ENCODE measurements at regions not wholly inside any gene's neighbourhood (a gene's known extent, or its start where the extent isn't known, plus 50 kb on each side); places are given as distances from the start of the nearest gene placed in this dataset.

GRCh38 chr3:94349310-94349878, 286.5 kb downstream of the NSUN3 start:
- no peaks in the 10 kb centered on the region for H3K27me3 ChIP-seq (ENCODE audit: control insufficient read depth in 3 of 3, insufficient read depth in 3 of 3, low read depth in 1 of 3, low read length in 3 of 3)
- no peak overlapping the region for H2AFZ ChIP-seq (ENCODE audit: low read length)
- H3K14ac ChIP-seq (ENCODE audit: low read length): no peak overlapping the region
- no peak overlapping the region for H2BK120ac ChIP-seq (ENCODE audit: low read depth, low read length)
- no peak overlapping the region for H3K18ac ChIP-seq (ENCODE audit: low read length)
- no peaks in the 10 kb centered on the region for H3K79me1 ChIP-seq (ENCODE audit: low read depth, low read length)
- no peak overlapping the region for H3K4me3 ChIP-seq (ENCODE audit: low read length in 2 of 2)
- no peaks in the 10 kb centered on the region for H3K4me1 ChIP-seq (ENCODE audit: control insufficient read depth in 2 of 2, insufficient read depth in 1 of 2, low read depth in 1 of 2, low read length in 2 of 2)
- no peak overlapping the region for H2BK12ac ChIP-seq (ENCODE audit: low read length)
- peaks cover 0 to 2% of the 10 kb centered on the region in 2 donors for H3K9me3 ChIP-seq (replicated peaks in 1 of 2; ENCODE audit: control insufficient read depth in 2 of 2, insufficient read depth in 1 of 2, low read depth in 1 of 2, low read length in 2 of 2)
- no peak overlapping the region for H2BK15ac ChIP-seq (ENCODE audit: low read length)
- no peak overlapping the region for H3K9ac ChIP-seq (ENCODE audit: low read depth, low read length, poor library complexity)
- no peak overlapping the region for H3K23ac ChIP-seq (ENCODE audit: low read depth, low read length, poor library complexity)
- no peak for DNase-seq (ENCODE audit: low spot score)
- H4K91ac ChIP-seq (ENCODE audit: low read depth, low read length, poor library complexity): no peak overlapping the region
- H3K4me2 ChIP-seq (ENCODE audit: insufficient read depth, low read length, poor library complexity, severe bottlenecking): no peak overlapping the region
- H2AK5ac ChIP-seq (ENCODE audit: low read depth, low read length): no peak overlapping the region
- no peaks in the 10 kb centered on the region for H3K36me3 ChIP-seq (replicated peaks in 1 of 2; ENCODE audit: control insufficient read depth in 2 of 2, insufficient read depth in 2 of 2, low read length in 2 of 2)
- H3K4ac ChIP-seq (ENCODE audit: low read length): no peak overlapping the region
- no peak overlapping the region for H4K8ac ChIP-seq (ENCODE audit: low read depth, low read length)
- no CpG with 5 or more reads among the region's 4 CpGs for WGBS, 2 donors (ENCODE audit: extremely low coverage in 2 of 2, insufficient read length in 2 of 2, insufficient replicate concordance in 1 of 2)
- H3K27ac ChIP-seq (replicated peaks; ENCODE audit: low read length): no peak overlapping the region
- H2BK5ac ChIP-seq (ENCODE audit: low read length): no peak overlapping the region

GRCh38 chr3:94356581-94356980, 293.7 kb downstream of the NSUN3 start:
- no peak for DNase-seq (ENCODE audit: low spot score)
- H3K79me1 ChIP-seq (ENCODE audit: low read depth, low read length): no peaks in the 10 kb centered on the region

DNA sequence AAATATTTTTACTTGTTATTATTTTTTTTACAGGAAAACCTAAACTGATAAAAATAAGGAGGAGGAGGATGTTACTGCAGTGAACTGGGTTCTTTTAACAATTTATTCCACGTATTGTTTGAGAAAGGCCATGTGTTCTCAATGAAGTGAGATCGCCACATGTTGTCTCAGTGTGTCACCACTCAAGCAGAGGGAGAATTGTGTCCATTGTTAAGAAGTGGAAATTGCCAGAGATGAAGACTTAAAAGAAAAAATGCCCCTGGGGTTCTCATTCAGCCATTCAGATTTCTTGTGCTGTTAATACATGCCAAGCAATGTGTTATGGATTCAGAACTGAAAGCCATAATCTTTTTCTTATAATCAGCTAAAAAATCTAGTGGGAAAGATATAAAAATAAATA, 297.1 kb downstream of the NSUN3 start:
- H2BK5ac ChIP-seq (ENCODE audit: low read length): no peak overlapping the region
- H3K36me3 ChIP-seq (replicated peaks in 1 of 2; ENCODE audit: control insufficient read depth in 2 of 2, insufficient read depth in 2 of 2, low read length in 2 of 2): no peaks in the 10 kb centered on the region
- H3K4ac ChIP-seq (ENCODE audit: low read length): no peak overlapping the region
- no peaks in the 10 kb centered on the region for H3K79me1 ChIP-seq (ENCODE audit: low read depth, low read length)
- DNase-seq (ENCODE audit: low spot score): no peak
- H3K27ac ChIP-seq (replicated peaks; ENCODE audit: low read length): no peak overlapping the region
- H3K18ac ChIP-seq (ENCODE audit: low read length): no peak overlapping the region
- no peaks in the 10 kb centered on the region for H3K9me3 ChIP-seq (replicated peaks in 1 of 2; ENCODE audit: control insufficient read depth in 2 of 2, insufficient read depth in 1 of 2, low read depth in 1 of 2, low read length in 2 of 2)
- no peak overlapping the region for H3K4me2 ChIP-seq (ENCODE audit: insufficient read depth, low read length, poor library complexity, severe bottlenecking)
- H3K14ac ChIP-seq (ENCODE audit: low read length): no peak overlapping the region
- H2AK5ac ChIP-seq (ENCODE audit: low read depth, low read length): no peak overlapping the region
- no peak overlapping the region for H2BK15ac ChIP-seq (ENCODE audit: low read length)
- H2BK120ac ChIP-seq (ENCODE audit: low read depth, low read length): no peak overlapping the region
- no peak overlapping the region for H3K4me3 ChIP-seq (ENCODE audit: low read length in 2 of 2)
- no peak overlapping the region for H3K23ac ChIP-seq (ENCODE audit: low read depth, low read length, poor library complexity)
- H4K91ac ChIP-seq (ENCODE audit: low read depth, low read length, poor library complexity): no peak overlapping the region
- H3K27me3 ChIP-seq (ENCODE audit: control insufficient read depth in 3 of 3, insufficient read depth in 3 of 3, low read depth in 1 of 3, low read length in 3 of 3): no peaks in the 10 kb centered on the region
- WGBS, 2 donors (ENCODE audit: extremely low coverage in 2 of 2, insufficient read length in 2 of 2, insufficient replicate concordance in 1 of 2): no CpG with 5 or more reads among the region's 2 CpGs
- no peak overlapping the region for H4K8ac ChIP-seq (ENCODE audit: low read depth, low read length)
- peaks cover 2 to 9% of the 10 kb centered on the region in 2 donors for H3K4me1 ChIP-seq (ENCODE audit: control insufficient read depth in 2 of 2, insufficient read depth in 1 of 2, low read depth in 1 of 2, low read length in 2 of 2)
- H3K9ac ChIP-seq (ENCODE audit: low read depth, low read length, poor library complexity): no peak overlapping the region
- no peak overlapping the region for H2BK12ac ChIP-seq (ENCODE audit: low read length)
- H2AFZ ChIP-seq (ENCODE audit: low read length): no peak overlapping the region

More at GRCh38 chr3:94356581-94356980, 293.7 kb downstream of the NSUN3 start:
- H3K4ac ChIP-seq (ENCODE audit: low read length): no peak overlapping the region
- no peak overlapping the region for H3K4me3 ChIP-seq (ENCODE audit: low read length in 2 of 2)
- WGBS, 2 donors (ENCODE audit: extremely low coverage in 2 of 2, insufficient read length in 2 of 2, insufficient replicate concordance in 1 of 2): no CpG with 5 or more reads among the region's 1 CpG
- H4K8ac ChIP-seq (ENCODE audit: low read depth, low read length): no peak overlapping the region
- no peak overlapping the region for H3K18ac ChIP-seq (ENCODE audit: low read length)
- no peaks in the 10 kb centered on the region for H3K27me3 ChIP-seq (ENCODE audit: control insufficient read depth in 3 of 3, insufficient read depth in 3 of 3, low read depth in 1 of 3, low read length in 3 of 3)
- no peak overlapping the region for H3K9ac ChIP-seq (ENCODE audit: low read depth, low read length, poor library complexity)
- no peak overlapping the region for H2AK5ac ChIP-seq (ENCODE audit: low read depth, low read length)
- no peak overlapping the region for H3K4me2 ChIP-seq (ENCODE audit: insufficient read depth, low read length, poor library complexity, severe bottlenecking)
- H3K4me1 ChIP-seq (ENCODE audit: control insufficient read depth in 2 of 2, insufficient read depth in 1 of 2, low read depth in 1 of 2, low read length in 2 of 2): peaks cover 2 to 7% of the 10 kb centered on the region in 2 donors
- H3K23ac ChIP-seq (ENCODE audit: low read depth, low read length, poor library complexity): no peak overlapping the region
- H2BK5ac ChIP-seq (ENCODE audit: low read length): no peak overlapping the region
- no peak overlapping the region for H2AFZ ChIP-seq (ENCODE audit: low read length)
- no peaks in the 10 kb centered on the region for H3K9me3 ChIP-seq (replicated peaks in 1 of 2; ENCODE audit: control insufficient read depth in 2 of 2, insufficient read depth in 1 of 2, low read depth in 1 of 2, low read length in 2 of 2)
- H2BK120ac ChIP-seq (ENCODE audit: low read depth, low read length): no peak overlapping the region
- H4K91ac ChIP-seq (ENCODE audit: low read depth, low read length, poor library complexity): no peak overlapping the region
- no peak overlapping the region for H3K27ac ChIP-seq (replicated peaks; ENCODE audit: low read length)
- H3K14ac ChIP-seq (ENCODE audit: low read length): no peak overlapping the region
- H2BK12ac ChIP-seq (ENCODE audit: low read length): no peak overlapping the region
- no peak overlapping the region for H2BK15ac ChIP-seq (ENCODE audit: low read length)
- H3K36me3 ChIP-seq (replicated peaks in 1 of 2; ENCODE audit: control insufficient read depth in 2 of 2, insufficient read depth in 2 of 2, low read length in 2 of 2): no peaks in the 10 kb centered on the region

GRCh38 chr3:94360987-94361386, 298.1 kb downstream of the NSUN3 start:
- H3K9me3 ChIP-seq (replicated peaks in 1 of 2; ENCODE audit: control insufficient read depth in 2 of 2, insufficient read depth in 1 of 2, low read depth in 1 of 2, low read length in 2 of 2): no peaks in the 10 kb centered on the region
- H2AK5ac ChIP-seq (ENCODE audit: low read depth, low read length): no peak overlapping the region
- H2AFZ ChIP-seq (ENCODE audit: low read length): no peak overlapping the region
- no peak overlapping the region for H4K8ac ChIP-seq (ENCODE audit: low read depth, low read length)
- H3K36me3 ChIP-seq (replicated peaks in 1 of 2; ENCODE audit: control insufficient read depth in 2 of 2, insufficient read depth in 2 of 2, low read length in 2 of 2): no peaks in the 10 kb centered on the region
- no peak overlapping the region for H2BK15ac ChIP-seq (ENCODE audit: low read length)
- peaks cover 2 to 9% of the 10 kb centered on the region in 2 donors for H3K4me1 ChIP-seq (ENCODE audit: control insufficient read depth in 2 of 2, insufficient read depth in 1 of 2, low read depth in 1 of 2, low read length in 2 of 2)
- no peak overlapping the region for H3K14ac ChIP-seq (ENCODE audit: low read length)
- no peak overlapping the region for H2BK120ac ChIP-seq (ENCODE audit: low read depth, low read length)
- H3K27ac ChIP-seq (replicated peaks; ENCODE audit: low read length): no peak overlapping the region
- no peak overlapping the region for H3K18ac ChIP-seq (ENCODE audit: low read length)
- no peak overlapping the region for H3K4me3 ChIP-seq (ENCODE audit: low read length in 2 of 2)
- no peak overlapping the region for H3K4ac ChIP-seq (ENCODE audit: low read length)
- no peak overlapping the region for H4K91ac ChIP-seq (ENCODE audit: low read depth, low read length, poor library complexity)
- H3K9ac ChIP-seq (ENCODE audit: low read depth, low read length, poor library complexity): no peak overlapping the region
- DNase-seq (ENCODE audit: low spot score): no peak
- H3K27me3 ChIP-seq (ENCODE audit: control insufficient read depth in 3 of 3, insufficient read depth in 3 of 3, low read depth in 1 of 3, low read length in 3 of 3): no peaks in the 10 kb centered on the region
- no peak overlapping the region for H3K23ac ChIP-seq (ENCODE audit: low read depth, low read length, poor library complexity)
- no peaks in the 10 kb centered on the region for H3K79me1 ChIP-seq (ENCODE audit: low read depth, low read length)
- no peak overlapping the region for H2BK12ac ChIP-seq (ENCODE audit: low read length)
- H2BK5ac ChIP-seq (ENCODE audit: low read length): no peak overlapping the region
- H3K4me2 ChIP-seq (ENCODE audit: insufficient read depth, low read length, poor library complexity, severe bottlenecking): no peak overlapping the region

Measured in neuronal stem cell (in vitro differentiated cells).